ENCODE measurements at regions not wholly inside any gene's neighbourhood (a gene's known extent, or its start where the extent isn't known, plus 50 kb on each side); places are given as distances from the start of the nearest gene placed in this dataset.
"Not testable (repeated sequence)": the region's sequence is repeated elsewhere in the genome, so short reads cannot be mapped to it uniquely, and the experiment has no call there.

DNA sequence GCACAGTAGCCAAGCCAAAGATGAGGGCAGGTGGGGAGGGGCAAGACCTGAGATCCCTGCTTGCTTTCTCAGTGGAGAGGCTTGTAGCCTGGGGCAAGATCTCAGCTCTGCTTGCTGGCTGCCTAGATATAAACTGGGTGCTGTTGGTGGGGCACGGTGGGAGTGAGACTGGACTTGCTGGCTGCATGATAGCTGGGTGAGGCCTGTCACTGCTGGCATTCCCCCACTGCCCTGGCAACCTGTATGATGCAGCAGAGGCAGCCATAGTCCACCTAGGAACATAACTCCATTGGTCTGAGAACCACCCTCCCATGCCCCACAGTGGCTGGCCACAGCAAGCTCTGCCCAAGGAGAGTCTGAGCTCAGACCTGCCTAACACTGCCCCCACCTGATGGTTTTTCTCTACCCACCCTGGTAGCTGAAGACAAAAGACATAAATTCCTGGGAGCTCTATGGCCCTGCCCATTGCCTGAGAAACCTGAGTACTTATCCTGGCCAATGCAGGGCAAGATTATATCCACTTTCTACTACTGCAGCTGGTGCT lies 261.9 kb upstream of the DEPDC1 start:
- no peak for DNase-seq (ENCODE audit: low read depth)
- H3K4me3 ChIP-seq (ENCODE audit: low read depth, low read length), result no peak overlapping the region
- TF ChIP-seq, protein P1, sequence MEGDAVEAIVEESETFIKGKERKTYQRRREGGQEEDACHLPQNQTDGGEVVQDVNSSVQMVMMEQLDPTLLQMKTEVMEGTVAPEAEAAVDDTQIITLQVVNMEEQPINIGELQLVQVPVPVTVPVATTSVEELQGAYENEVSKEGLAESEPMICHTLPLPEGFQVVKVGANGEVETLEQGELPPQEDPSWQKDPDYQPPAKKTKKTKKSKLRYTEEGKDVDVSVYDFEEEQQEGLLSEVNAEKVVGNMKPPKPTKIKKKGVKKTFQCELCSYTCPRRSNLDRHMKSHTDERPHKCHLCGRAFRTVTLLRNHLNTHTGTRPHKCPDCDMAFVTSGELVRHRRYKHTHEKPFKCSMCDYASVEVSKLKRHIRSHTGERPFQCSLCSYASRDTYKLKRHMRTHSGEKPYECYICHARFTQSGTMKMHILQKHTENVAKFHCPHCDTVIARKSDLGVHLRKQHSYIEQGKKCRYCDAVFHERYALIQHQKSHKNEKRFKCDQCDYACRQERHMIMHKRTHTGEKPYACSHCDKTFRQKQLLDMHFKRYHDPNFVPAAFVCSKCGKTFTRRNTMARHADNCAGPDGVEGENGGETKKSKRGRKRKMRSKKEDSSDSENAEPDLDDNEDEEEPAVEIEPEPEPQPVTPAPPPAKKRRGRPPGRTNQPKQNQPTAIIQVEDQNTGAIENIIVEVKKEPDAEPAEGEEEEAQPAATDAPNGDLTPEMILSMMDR (IDR thresholded peaks at IDR 0.05; ENCODE audit: insufficient read depth, low read length), result no peak

DNA sequence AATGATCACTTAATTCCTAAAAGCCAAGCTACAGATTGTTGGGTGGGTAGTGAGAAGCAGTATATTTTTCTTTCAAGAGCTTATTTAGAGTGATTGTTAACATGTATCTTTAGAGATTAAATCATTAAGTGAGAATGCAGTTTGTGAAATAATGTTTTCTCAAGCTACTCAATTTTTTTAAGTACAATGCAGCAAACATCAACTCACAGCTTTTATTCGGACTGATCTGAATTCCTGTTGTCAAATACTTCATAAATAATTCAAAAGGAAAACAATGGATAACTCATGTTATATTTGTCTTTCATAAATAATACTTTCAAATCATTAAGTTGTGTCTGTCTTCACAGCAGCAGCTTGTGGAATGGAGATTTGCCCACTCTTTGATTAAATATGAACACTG lies 271.1 kb upstream of the DEPDC1 start:
- no peak overlapping the region for H3K4me3 ChIP-seq (ENCODE audit: low read depth, low read length)
- no peak for DNase-seq (ENCODE audit: low read depth)
- TF ChIP-seq, protein P1 (IDR thresholded peaks at IDR 0.05; ENCODE audit: insufficient read depth, low read length), result no peak

DNA sequence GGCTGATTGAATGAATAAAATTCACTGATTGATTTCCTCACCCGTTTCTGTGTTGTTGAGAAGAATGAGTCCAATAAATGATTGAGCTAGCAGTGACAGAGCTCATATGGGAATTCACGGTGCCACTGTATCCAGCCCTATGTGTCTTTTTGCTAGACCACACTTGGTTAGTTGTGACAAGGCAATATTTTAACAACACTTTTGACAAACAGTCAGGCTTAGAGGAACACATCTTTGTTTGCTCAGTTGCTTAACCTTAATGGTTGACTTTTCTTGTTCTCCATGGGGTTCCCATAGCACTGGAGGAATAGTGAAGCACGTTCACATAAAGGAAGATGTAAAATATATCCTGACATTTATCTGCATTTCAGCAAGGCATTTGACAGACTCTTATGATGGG lies 273.9 kb upstream of the DEPDC1 start:
- DNase-seq (ENCODE audit: low read depth), result no peak
- TF ChIP-seq, protein P1 (IDR thresholded peaks at IDR 0.05; ENCODE audit: insufficient read depth, low read length), result no peak
- no peak overlapping the region for H3K4me3 ChIP-seq (ENCODE audit: low read depth, low read length)

DNA sequence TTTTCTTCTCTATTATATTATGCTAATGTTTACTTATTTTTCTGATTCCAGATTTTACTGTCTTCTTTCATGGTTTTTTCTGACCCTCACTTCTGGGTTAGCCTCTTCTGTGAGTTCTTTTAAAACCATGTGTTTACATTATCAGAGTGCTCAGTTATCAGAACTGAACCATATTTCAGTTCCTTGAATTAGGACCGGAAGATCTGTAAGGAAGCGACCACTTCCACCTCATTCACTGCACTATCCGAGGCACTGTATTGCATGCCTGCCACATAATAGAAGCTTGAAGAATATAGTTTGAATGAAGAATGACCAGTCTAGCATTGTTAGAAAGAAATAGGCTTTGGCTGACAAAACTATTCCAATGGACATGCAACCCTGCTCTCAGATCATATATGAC lies 281.0 kb upstream of the DEPDC1 start:
- no peak for DNase-seq (ENCODE audit: low read depth)
- TF ChIP-seq, protein P1 (IDR thresholded peaks at IDR 0.05; ENCODE audit: insufficient read depth, low read length), result no peak
- no peak overlapping the region for H3K4me3 ChIP-seq (ENCODE audit: low read depth, low read length)

DNA sequence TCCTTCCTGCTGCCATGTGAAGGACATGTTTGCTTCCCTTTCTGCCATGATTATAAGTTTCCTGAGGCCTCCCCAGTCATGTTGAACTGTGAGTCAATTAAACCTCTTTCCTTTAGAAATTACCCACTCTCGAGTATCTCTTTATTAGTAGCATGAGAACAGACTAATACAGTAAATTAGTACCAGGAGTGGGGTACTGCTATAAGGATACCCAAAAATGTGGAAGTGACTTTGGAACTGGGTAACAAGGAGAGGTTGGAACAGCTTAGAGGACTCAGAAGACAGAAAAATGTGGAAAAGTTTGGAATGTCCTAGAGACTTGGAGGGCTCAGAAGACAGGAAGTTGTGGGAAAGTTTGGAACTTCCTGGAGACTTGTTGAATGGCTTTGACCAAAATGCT lies 283.0 kb upstream of the DEPDC1 start:
- not testable (repeated sequence) for H3K4me3 ChIP-seq (ENCODE audit: low read depth, low read length); DNase-seq (ENCODE audit: low read depth)

DNA sequence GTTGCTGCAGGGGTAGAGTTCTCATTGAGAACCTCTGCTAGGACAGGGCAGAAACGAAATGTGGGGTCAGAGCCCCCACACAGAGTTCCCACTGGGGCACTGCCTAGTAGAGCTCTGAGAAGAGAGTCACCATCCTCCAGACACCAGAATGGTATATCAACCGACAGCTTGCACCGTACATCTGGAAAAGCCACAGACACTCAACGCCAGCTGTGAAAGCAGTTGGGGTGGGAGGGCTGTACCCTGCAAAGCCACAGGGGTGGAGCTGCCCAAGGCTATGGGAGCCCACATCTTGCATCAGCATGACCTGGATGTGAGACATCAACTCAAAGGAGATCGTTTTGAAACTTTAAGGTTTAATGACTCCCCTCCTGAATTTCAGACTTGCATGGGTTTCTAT lies 284.0 kb upstream of the DEPDC1 start:
- TF ChIP-seq, protein P1 (IDR thresholded peaks at IDR 0.05; ENCODE audit: insufficient read depth, low read length), result no peak
- H3K4me3 ChIP-seq (ENCODE audit: low read depth, low read length), result no peak overlapping the region
- no peak for DNase-seq (ENCODE audit: low read depth)

DNA sequence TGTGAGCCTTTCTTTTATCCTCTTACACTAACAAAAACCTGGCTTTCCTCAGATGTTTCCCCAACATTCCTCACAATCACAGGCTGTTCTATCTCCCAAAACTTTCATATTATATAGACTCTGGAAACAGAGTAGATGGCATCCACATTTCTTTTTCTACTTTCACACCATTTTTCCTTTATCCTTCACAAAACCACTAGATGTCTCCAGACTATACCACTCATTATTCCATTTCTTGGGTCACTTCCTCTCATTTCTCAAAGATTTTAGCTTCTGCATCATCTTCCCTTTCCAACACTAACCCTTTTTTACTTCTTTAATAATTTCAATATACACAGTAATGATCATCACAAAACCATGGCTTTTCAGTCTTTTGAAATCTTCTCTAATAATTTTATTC lies 286.0 kb upstream of the DEPDC1 start:
- no peak for DNase-seq (ENCODE audit: low read depth)
- TF ChIP-seq, protein P1 (IDR thresholded peaks at IDR 0.05; ENCODE audit: insufficient read depth, low read length), result no peak
- H3K4me3 ChIP-seq (ENCODE audit: low read depth, low read length), result no peak overlapping the region
